ENCODE measurements at regions not wholly inside any gene's neighbourhood (a gene's known extent, or its start where the extent isn't known, plus 50 kb on each side); places are given as distances from the start of the nearest gene placed in this dataset.

- no peaks in the 10 kb centered on the region for H3K9me2 ChIP-seq (ENCODE audit: insufficient read depth, low read length)
- no peaks in the 10 kb centered on the region for H3K27me3 ChIP-seq (ENCODE audit: insufficient read depth, low read depth, low read length)
- H3K27ac ChIP-seq (ENCODE audit: low read length), result no peak overlapping the region
- H3K36me3 ChIP-seq (ENCODE audit: insufficient read depth, low read length), result no peaks in the 10 kb centered on the region
- H3K4me3 ChIP-seq (ENCODE audit: low read length), result no peak overlapping the region
- no peaks in the 10 kb centered on the region for H3K9me3 ChIP-seq (ENCODE audit: low read length)
- TF ChIP-seq EZH2 (IDR thresholded peaks at IDR 0.05; ENCODE audit: borderline replicate concordance, insufficient read depth, low read length, poor library complexity, severe bottlenecking) (no peak), RAD21 (conservative IDR thresholded peaks at IDR 0.05) (no peak), TAF1 (IDR thresholded peaks at IDR 0.05; ENCODE audit: low read depth) (no peak), EP300 (conservative IDR thresholded peaks at IDR 0.05; ENCODE audit: poor library complexity, severe bottlenecking) (no peak), POLR2AphosphoS5 (IDR thresholded peaks at IDR 0.05) (no peak), SMC3 (conservative IDR thresholded peaks at IDR 0.05; ENCODE audit: poor library complexity) (no peak)
- TF ChIP-seq, protein P1, sequence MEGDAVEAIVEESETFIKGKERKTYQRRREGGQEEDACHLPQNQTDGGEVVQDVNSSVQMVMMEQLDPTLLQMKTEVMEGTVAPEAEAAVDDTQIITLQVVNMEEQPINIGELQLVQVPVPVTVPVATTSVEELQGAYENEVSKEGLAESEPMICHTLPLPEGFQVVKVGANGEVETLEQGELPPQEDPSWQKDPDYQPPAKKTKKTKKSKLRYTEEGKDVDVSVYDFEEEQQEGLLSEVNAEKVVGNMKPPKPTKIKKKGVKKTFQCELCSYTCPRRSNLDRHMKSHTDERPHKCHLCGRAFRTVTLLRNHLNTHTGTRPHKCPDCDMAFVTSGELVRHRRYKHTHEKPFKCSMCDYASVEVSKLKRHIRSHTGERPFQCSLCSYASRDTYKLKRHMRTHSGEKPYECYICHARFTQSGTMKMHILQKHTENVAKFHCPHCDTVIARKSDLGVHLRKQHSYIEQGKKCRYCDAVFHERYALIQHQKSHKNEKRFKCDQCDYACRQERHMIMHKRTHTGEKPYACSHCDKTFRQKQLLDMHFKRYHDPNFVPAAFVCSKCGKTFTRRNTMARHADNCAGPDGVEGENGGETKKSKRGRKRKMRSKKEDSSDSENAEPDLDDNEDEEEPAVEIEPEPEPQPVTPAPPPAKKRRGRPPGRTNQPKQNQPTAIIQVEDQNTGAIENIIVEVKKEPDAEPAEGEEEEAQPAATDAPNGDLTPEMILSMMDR (IDR thresholded peaks at IDR 0.05; ENCODE audit: poor library complexity, severe bottlenecking), result no peak
- TF ChIP-seq, protein P2, sequence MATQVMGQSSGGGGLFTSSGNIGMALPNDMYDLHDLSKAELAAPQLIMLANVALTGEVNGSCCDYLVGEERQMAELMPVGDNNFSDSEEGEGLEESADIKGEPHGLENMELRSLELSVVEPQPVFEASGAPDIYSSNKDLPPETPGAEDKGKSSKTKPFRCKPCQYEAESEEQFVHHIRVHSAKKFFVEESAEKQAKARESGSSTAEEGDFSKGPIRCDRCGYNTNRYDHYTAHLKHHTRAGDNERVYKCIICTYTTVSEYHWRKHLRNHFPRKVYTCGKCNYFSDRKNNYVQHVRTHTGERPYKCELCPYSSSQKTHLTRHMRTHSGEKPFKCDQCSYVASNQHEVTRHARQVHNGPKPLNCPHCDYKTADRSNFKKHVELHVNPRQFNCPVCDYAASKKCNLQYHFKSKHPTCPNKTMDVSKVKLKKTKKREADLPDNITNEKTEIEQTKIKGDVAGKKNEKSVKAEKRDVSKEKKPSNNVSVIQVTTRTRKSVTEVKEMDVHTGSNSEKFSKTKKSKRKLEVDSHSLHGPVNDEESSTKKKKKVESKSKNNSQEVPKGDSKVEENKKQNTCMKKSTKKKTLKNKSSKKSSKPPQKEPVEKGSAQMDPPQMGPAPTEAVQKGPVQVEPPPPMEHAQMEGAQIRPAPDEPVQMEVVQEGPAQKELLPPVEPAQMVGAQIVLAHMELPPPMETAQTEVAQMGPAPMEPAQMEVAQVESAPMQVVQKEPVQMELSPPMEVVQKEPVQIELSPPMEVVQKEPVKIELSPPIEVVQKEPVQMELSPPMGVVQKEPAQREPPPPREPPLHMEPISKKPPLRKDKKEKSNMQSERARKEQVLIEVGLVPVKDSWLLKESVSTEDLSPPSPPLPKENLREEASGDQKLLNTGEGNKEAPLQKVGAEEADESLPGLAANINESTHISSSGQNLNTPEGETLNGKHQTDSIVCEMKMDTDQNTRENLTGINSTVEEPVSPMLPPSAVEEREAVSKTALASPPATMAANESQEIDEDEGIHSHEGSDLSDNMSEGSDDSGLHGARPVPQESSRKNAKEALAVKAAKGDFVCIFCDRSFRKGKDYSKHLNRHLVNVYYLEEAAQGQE (IDR thresholded peaks at IDR 0.05; ENCODE audit: borderline replicate concordance), result no peak
- H3K79me2 ChIP-seq (replicated peaks; ENCODE audit: insufficient read depth, low read length), result no peaks in the 10 kb centered on the region
- no peaks in the 10 kb centered on the region for H3F3A ChIP-seq (ENCODE audit: insufficient read depth, low read length, poor library complexity, severe bottlenecking)
- no peak overlapping the region for H3K4me2 ChIP-seq (ENCODE audit: low read length)
- no peak overlapping the region for H3K9ac ChIP-seq (ENCODE audit: low read length)
- H2AFZ ChIP-seq (ENCODE audit: low read depth, low read length), result no peak overlapping the region
- H4K20me1 ChIP-seq (ENCODE audit: insufficient read depth), result no peaks in the 10 kb centered on the region
Measured at GRCh38 chr2:136291871-136292270, 173.9 kb upstream of the CXCR4 start.

DNA sequence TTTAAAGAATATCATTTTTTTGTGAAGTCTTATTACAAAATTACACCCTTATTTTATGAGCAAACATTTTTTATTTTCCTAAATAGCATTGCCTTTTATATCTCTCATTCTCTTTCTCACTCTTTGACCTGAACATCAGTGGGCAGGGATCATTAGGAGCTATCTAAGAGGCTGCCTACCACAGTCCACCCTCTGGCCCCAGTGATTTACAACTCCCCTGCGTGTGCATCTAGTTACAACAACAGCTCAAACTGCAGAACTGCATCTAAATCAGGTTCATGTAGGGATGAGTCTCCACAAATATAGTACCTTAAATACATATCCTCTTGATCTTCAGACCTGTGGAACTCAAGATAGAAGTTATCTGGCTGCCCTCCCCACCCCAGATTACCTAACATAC, 172.4 kb upstream of the CXCR4 start:
- no peak overlapping the region for H3K9ac ChIP-seq (ENCODE audit: low read length)
- TF ChIP-seq EP300 (conservative IDR thresholded peaks at IDR 0.05; ENCODE audit: poor library complexity, severe bottlenecking) (no peak), EZH2 (IDR thresholded peaks at IDR 0.05; ENCODE audit: borderline replicate concordance, insufficient read depth, low read length, poor library complexity, severe bottlenecking) (no peak)
- TF ChIP-seq, protein P2 (IDR thresholded peaks at IDR 0.05; ENCODE audit: borderline replicate concordance), result no peak

More for the DNA sequence above, 172.4 kb upstream of the CXCR4 start:
- no peaks in the 10 kb centered on the region for H4K20me1 ChIP-seq (ENCODE audit: insufficient read depth)
- no peaks in the 10 kb centered on the region for H3K36me3 ChIP-seq (ENCODE audit: insufficient read depth, low read length)
- H2AFZ ChIP-seq (ENCODE audit: low read depth, low read length), result no peak overlapping the region
- no peaks in the 10 kb centered on the region for H3F3A ChIP-seq (ENCODE audit: insufficient read depth, low read length, poor library complexity, severe bottlenecking)
- H3K4me3 ChIP-seq (ENCODE audit: low read length), result no peak overlapping the region
- H3K27ac ChIP-seq (ENCODE audit: low read length), result no peak overlapping the region
- H3K9me2 ChIP-seq (ENCODE audit: insufficient read depth, low read length), result no peaks in the 10 kb centered on the region
- no peak overlapping the region for H3K4me2 ChIP-seq (ENCODE audit: low read length)
- no peaks in the 10 kb centered on the region for H3K27me3 ChIP-seq (ENCODE audit: insufficient read depth, low read depth, low read length)
- H3K9me3 ChIP-seq (ENCODE audit: low read length), result no peaks in the 10 kb centered on the region
- H3K79me2 ChIP-seq (replicated peaks; ENCODE audit: insufficient read depth, low read length), result no peaks in the 10 kb centered on the region

Measured in neural cell (in vitro differentiated cells).